H9 (cell line): ENCODE measurements at regions not wholly inside any gene's neighbourhood (a gene's known extent, or its start where the extent isn't known, plus 50 kb on each side); places are given as distances from the start of the nearest gene placed in this dataset.

Source experiments
- DNase-seq: peaks from one replicate; pipeline ENCODE4 v3.0.0-alpha.2; 2017
- H2AFZ ChIP-seq: one replicate; pipeline ENCODE4 v1.6.1; 2013; ENCODE audit warnings: mild to moderate bottlenecking, low read length, control low read depth, moderate library complexity
- H2AK5ac ChIP-seq: 2 replicates; pipeline ENCODE4 v1.6.1; 2013; ENCODE audit warnings: low read length, control low read depth, mixed read lengths; ENCODE audit not compliant: insufficient read length
- H2BK120ac ChIP-seq: one replicate; pipeline ENCODE4 v1.6.1; 2013; ENCODE audit warnings: low read depth, mild to moderate bottlenecking, low read length, control low read depth, inconsistent platforms; ENCODE audit not compliant: poor library complexity, severe bottlenecking
- H2BK12ac ChIP-seq: 2 replicates; pipeline ENCODE4 v1.6.1; 2013; ENCODE audit warnings: low read length, control low read depth, mixed read lengths, low read depth; ENCODE audit not compliant: insufficient read length
- H2BK15ac ChIP-seq: 2 replicates; pipeline ENCODE4 v1.6.1; 2013; ENCODE audit warnings: low read depth, low read length, control low read depth
- H2BK20ac ChIP-seq: one replicate; pipeline ENCODE4 v1.6.1; 2013; ENCODE audit warnings: low read depth, mild to moderate bottlenecking, low read length, control low read depth, inconsistent platforms; ENCODE audit not compliant: poor library complexity, severe bottlenecking
- H2BK5ac ChIP-seq: 2 replicates; pipeline ENCODE4 v1.6.1; 2013; ENCODE audit warnings: low read length, control low read depth, mixed read lengths; ENCODE audit not compliant: insufficient read length
- H3K14ac ChIP-seq: 2 replicates; pipeline ENCODE4 v1.6.1; 2013; ENCODE audit warnings: low read length, control low read depth; ENCODE audit not compliant: insufficient read depth
- H3K18ac ChIP-seq: 2 replicates; pipeline ENCODE4 v1.6.1; 2013; ENCODE audit warnings: low read depth, mild to moderate bottlenecking, mixed read lengths, low read length, control low read depth; ENCODE audit not compliant: insufficient read length
- H3K23ac ChIP-seq: 2 replicates; pipeline ENCODE4 v1.6.1; 2013; ENCODE audit warnings: low read length, control low read depth, mixed read lengths, low read depth; ENCODE audit not compliant: insufficient read length
- H3K23me2 ChIP-seq: 2 replicates; pipeline ENCODE4 v1.6.1; 2013; ENCODE audit warnings: low read depth, mild to moderate bottlenecking, mixed read lengths, low read length, control low read depth; ENCODE audit not compliant: insufficient read length, poor library complexity, severe bottlenecking
- H3K27ac ChIP-seq: 2 replicates; pipeline ENCODE4 v1.5.1; 2013; ENCODE audit warnings: low read length, control low read depth, mixed read lengths, low read depth; ENCODE audit not compliant: insufficient read length
- H3K27me3 ChIP-seq: 2 replicates; pipeline ENCODE4 v1.6.1; 2013; ENCODE audit warnings: low read length, control low read depth, inconsistent platforms; ENCODE audit not compliant: insufficient read depth
- H3K4ac ChIP-seq: 2 replicates; pipeline ENCODE4 v1.6.1; 2013; ENCODE audit warnings: low read depth, mild to moderate bottlenecking, control low read depth, inconsistent platforms, low read length, moderate library complexity
- H3K4me1 ChIP-seq: 2 replicates; pipeline ENCODE4 v1.6.1; 2013; ENCODE audit warnings: low read length, control low read depth, inconsistent platforms; ENCODE audit not compliant: insufficient read depth
- H3K4me2 ChIP-seq: 2 replicates; pipeline ENCODE4 v1.6.1; 2013; ENCODE audit warnings: low read length, control low read depth, mixed read lengths; ENCODE audit not compliant: insufficient read length, insufficient read depth
- H3K56ac ChIP-seq: 2 replicates; pipeline ENCODE4 v1.6.1; 2013; ENCODE audit warnings: low read depth, mild to moderate bottlenecking, mixed read lengths, low read length, control low read depth; ENCODE audit not compliant: insufficient read length
- H3K79me1 ChIP-seq: 2 replicates; pipeline ENCODE4 v1.6.1; 2013; ENCODE audit warnings: low read depth, mild to moderate bottlenecking, moderate library complexity, low read length, control low read depth, inconsistent platforms; ENCODE audit not compliant: insufficient read depth, poor library complexity, severe bottlenecking
- H3K79me2 ChIP-seq: 2 replicates; pipeline ENCODE4 v1.6.1; 2013; ENCODE audit warnings: low read length, control low read depth, inconsistent platforms; ENCODE audit not compliant: insufficient read depth
- H3K9ac ChIP-seq: 2 replicates; pipeline ENCODE4 v1.6.1; 2013; ENCODE audit warnings: low read length, control low read depth, mixed read lengths; ENCODE audit not compliant: insufficient read length; ENCODE audit errors: extremely low read depth
- H3K9me3 ChIP-seq: one replicate; pipeline ENCODE4 v1.6.1; 2013; ENCODE audit warnings: low read depth, low read length, inconsistent platforms; ENCODE audit not compliant: control insufficient read depth
- H3T11ph ChIP-seq: one replicate; pipeline ENCODE4 v1.6.1; 2013; ENCODE audit warnings: mild to moderate bottlenecking, low read length, control low read depth, inconsistent platforms
- H4K20me1 ChIP-seq: one replicate; pipeline ENCODE4 v1.6.1; 2013; ENCODE audit not compliant: control insufficient read depth, insufficient read length, insufficient read depth
- H4K5ac ChIP-seq: 2 replicates; pipeline ENCODE4 v1.6.1; 2013; ENCODE audit warnings: low read depth, mild to moderate bottlenecking, mixed read lengths, low read length, control low read depth; ENCODE audit not compliant: insufficient read length
- H4K8ac ChIP-seq: replicated peaks from 2 replicates; pipeline ENCODE4 v1.6.1; 2013; ENCODE audit warnings: low read length, control low read depth, mixed read lengths, low read depth; ENCODE audit not compliant: insufficient read length
- H4K91ac ChIP-seq: 2 replicates; pipeline ENCODE4 v1.6.1; 2013; ENCODE audit warnings: low read depth, mild to moderate bottlenecking, moderate library complexity, mixed read lengths, low read length, control low read depth; ENCODE audit not compliant: insufficient read length
- H3K27ac Mint-ChIP-seq, 3 experiments: 2 replicates in 2 of 3; 3 replicates in 1 of 3; pipeline ENCODE4 v1.8.0; 2020 to 2021; ENCODE audit warnings: mixed read lengths in 3 of 3, mild to moderate bottlenecking in 1 of 3, moderate library complexity in 1 of 3
- H3K27me3 Mint-ChIP-seq: 2 replicates; pipeline ENCODE4 v1.8.0; 2021; ENCODE audit warnings: low read depth, mild to moderate bottlenecking, moderate library complexity, mixed read lengths
- H3K36me3 Mint-ChIP-seq, 3 experiments: 2 replicates in 2 of 3; 3 replicates in 1 of 3; pipeline ENCODE4 v1.8.0; 2020 to 2021; ENCODE audit warnings: low read depth in 3 of 3, mixed read lengths in 3 of 3; ENCODE audit not compliant: insufficient read depth in 1 of 3
- H3K4me1 Mint-ChIP-seq, 2 experiments: 2 replicates each; pipeline ENCODE4 v1.8.0; 2020; ENCODE audit warnings: mixed read lengths in 2 of 2
- H3K4me3 Mint-ChIP-seq, 2 experiments: 2 replicates in 1 of 2; 3 replicates in 1 of 2; pipeline ENCODE4 v1.8.0; 2020 to 2021; ENCODE audit warnings: mild to moderate bottlenecking in 2 of 2, mixed read lengths in 2 of 2, moderate library complexity in 1 of 2
- H3K9me3 Mint-ChIP-seq, 2 experiments: 2 replicates in 1 of 2; 3 replicates in 1 of 2; pipeline ENCODE4 v1.8.0; 2020; ENCODE audit warnings: mild to moderate bottlenecking in 2 of 2, mixed read lengths in 2 of 2, moderate library complexity in 1 of 2
- CTCF ChIP-seq: fragments of 200-600 bp; sonication (generic); conservative IDR thresholded peaks from 3 replicates; pipeline ENCODE4 v1.8.0; 2021; ENCODE audit warnings: antibody characterized with exemption, mild to moderate bottlenecking
- WGBS: extraction: QIAGEN DNeasy Blood & Tissue Kit; methylation state at CpG from one replicate; pipeline ENCODE4 v1.1.7; 2013; ENCODE audit warnings: missing lambda C conversion rate, low lambda C conversion rate, mixed read lengths; ENCODE audit not compliant: insufficient read length; ENCODE audit errors: extremely low coverage; 5-methylcytosine and 5-hydroxymethylcytosine counted together

- Histone ChIP-seq H3K4me2 (no peak overlapping the region), H2BK120ac (no peak overlapping the region), H3K9me3 (no peaks in the 10 kb centered on the region), H3K18ac (no peak overlapping the region), H2BK20ac (no peak overlapping the region), H2BK5ac (no peak overlapping the region), H3K23ac (no peak overlapping the region), H3T11ph (no peak overlapping the region), H4K8ac (no peak overlapping the region), H2BK15ac (no peak overlapping the region), H3K27ac (no peak overlapping the region), H3K4ac (no peak overlapping the region), H3K56ac (no peak overlapping the region), H4K20me1 (no peaks in the 10 kb centered on the region), H2BK12ac (no peak overlapping the region), H2AFZ (no peak overlapping the region), H3K23me2 (no peaks in the 10 kb centered on the region), H4K5ac (no peak overlapping the region), H3K79me1 (no peaks in the 10 kb centered on the region), H2AK5ac (no peak overlapping the region), H3K27me3 (no peaks in the 10 kb centered on the region), H3K4me1 (no peaks in the 10 kb centered on the region), H4K91ac (no peak overlapping the region), H3K14ac (no peak overlapping the region), H3K9ac (no peak overlapping the region), H3K79me2 (no peaks in the 10 kb centered on the region)
- Mint-ChIP-seq H3K36me3 (no peaks in the 10 kb centered on the region; a peak in 1 of 7 replicates), H3K4me3 (no peak overlapping the region), H3K9me3 (no peaks in the 10 kb centered on the region), H3K27ac (no peak overlapping the region; a peak in 1 of 7 replicates), H3K27me3 (no peaks in the 10 kb centered on the region), H3K4me1 (no peaks in the 10 kb centered on the region)
- WGBS: no CpG with 5 or more reads among the region's 10 CpGs
- TF ChIP-seq CTCF: no peak
- DNase-seq: no peak
These were observed 178.8 kb upstream of the MKLN1 start for GRCh38 chr7:131148708-131149428.
